ENCODE measurements at regions not wholly inside any gene's neighbourhood (a gene's known extent, or its start where the extent isn't known, plus 50 kb on each side); places are given as distances from the start of the nearest gene placed in this dataset.
"Not testable (repeated sequence)": the region's sequence is repeated elsewhere in the genome, so short reads cannot be mapped to it uniquely, and the experiment has no call there.

- TF ChIP-seq CTCF (IDR thresholded peaks at IDR 0.05; ENCODE audit: insufficient read depth, low read depth, low read length, missing control alignments): no peak
- DNase-seq (ENCODE audit: low read depth): no peak
- no peak overlapping the region for H3K4me3 ChIP-seq (ENCODE audit: low read length)
These were observed 93.4 kb upstream of the MAMLD1 start for GRCh38 chrX:150269605-150270254.

- DNase-seq (ENCODE audit: low read depth): no peak
- TF ChIP-seq CTCF (IDR thresholded peaks at IDR 0.05; ENCODE audit: insufficient read depth, low read depth, low read length, missing control alignments): no peak
- no peak overlapping the region for H3K4me3 ChIP-seq (ENCODE audit: low read length)
These were observed 92.5 kb upstream of the MAMLD1 start for GRCh38 chrX:150270622-150271021.

- DNase-seq (ENCODE audit: low read depth); H3K4me3 ChIP-seq (ENCODE audit: low read length): not testable (repeated sequence)
These were observed 89.4 kb upstream of the MAMLD1 start for GRCh38 chrX:150273575-150274294.

GRCh38 chrX:150282953-150283352 is 80.2 kb upstream of the MAMLD1 start:
- no peak overlapping the region for H3K4me3 ChIP-seq (ENCODE audit: low read length)
- TF ChIP-seq CTCF (IDR thresholded peaks at IDR 0.05; ENCODE audit: insufficient read depth, low read depth, low read length, missing control alignments): no peak
- DNase-seq (ENCODE audit: low read depth): no peak

- DNase-seq (ENCODE audit: low read depth): peak; percentile 39
- H3K4me3 ChIP-seq (ENCODE audit: low read length): no peak overlapping the region
- no peak for TF ChIP-seq CTCF (IDR thresholded peaks at IDR 0.05; ENCODE audit: insufficient read depth, low read depth, low read length, missing control alignments)
These were observed 72.1 kb upstream of the MAMLD1 start for GRCh38 chrX:150291014-150291413.

- TF ChIP-seq CTCF (IDR thresholded peaks at IDR 0.05; ENCODE audit: insufficient read depth, low read depth, low read length, missing control alignments): no peak
- no peak for DNase-seq (ENCODE audit: low read depth)
- no peak overlapping the region for H3K4me3 ChIP-seq (ENCODE audit: low read length)
These were observed 69.7 kb upstream of the MAMLD1 start for GRCh38 chrX:150293311-150294013.

GRCh38 chrX:150298841-150299551 is 64.1 kb upstream of the MAMLD1 start:
- TF ChIP-seq CTCF (IDR thresholded peaks at IDR 0.05; ENCODE audit: insufficient read depth, low read depth, low read length, missing control alignments): no peak
- no peak overlapping the region for H3K4me3 ChIP-seq (ENCODE audit: low read length)
- DNase-seq (ENCODE audit: low read depth): no peak

All from epithelial cell of esophagus (primary cell).